GM12878 (cell line): ENCODE measurements at regions not wholly inside any gene's neighbourhood (a gene's known extent, or its start where the extent isn't known, plus 50 kb on each side); places are given as distances from the start of the nearest gene placed in this dataset.

ENCODE experiments used
- ATAC-seq: fragments of 200-7000 bp; cut with Tn5 transposase; 3 replicates; pipeline ENCODE4 v1.9.1; 2020; ENCODE audit warnings: mild to moderate bottlenecking, moderate library complexity
- BruUV-seq: library from RNA; stranded (reverse); fragments of 400-500 nt; replicated peaks from 2 replicates; lab custom pipeline; 2021; lab: Mats Ljungman, UMichigan
- CTCF ChIA-PET: fragments of 300-600 bp; sonication (Branson Sonifier 250); formaldehyde crosslinking; extraction: SDS; loops from one replicate; lab custom pipeline; 2021; ENCODE audit warnings: inconsistent platforms; lab: Yijun Ruan, JAX
- POLR2A ChIA-PET: fragments of 350-600 bp; formaldehyde crosslinking; extraction: SDS; loops from one replicate; lab custom pipeline; 2021; ENCODE audit warnings: inconsistent platforms; lab: Charles Lee
- RAD21 ChIA-PET: fragments of 300-600 bp; sonication (Branson Sonifier 250); formaldehyde crosslinking; loops from one replicate; lab custom pipeline; 2023; ENCODE audit warnings: antibody characterized with exemption; ENCODE audit not compliant: unreplicated experiment; lab: Charles Lee
- SMC1A ChIA-PET: fragments of 300-600 bp; sonication (Branson Sonifier 250); formaldehyde crosslinking; loops from one replicate; lab custom pipeline; 2023; ENCODE audit not compliant: unreplicated experiment, uncharacterized antibody; lab: Charles Lee
- DNase-seq: peaks from one replicate; pipeline ENCODE4 v3.0.0-alpha.2; 2011; ENCODE audit warnings: low read depth, low spot score
- FAIRE-seq: peaks from 3 replicates; lab custom pipeline; 2011; peaks lifted over from hg19 to GRCh38; lab: Jason Lieb, UNC
- H2AFZ ChIP-seq: 2 replicates; pipeline ENCODE4 v1.6.0; 2011; ENCODE audit warnings: low read depth, low read length, control low read depth; ENCODE audit not compliant: control insufficient read depth
- H3K27ac ChIP-seq: 2 replicates; pipeline ENCODE4 v1.5.1; 2011; ENCODE audit warnings: control low read depth; ENCODE audit not compliant: control insufficient read depth, insufficient read depth
- H3K27me3 ChIP-seq, 2 experiments: replicated peaks in 1 of 2; 2 replicates each; pipeline versions ENCODE4 v1.6.0 to v1.6.1; 2011; ENCODE audit warnings: low read length in 1 of 2; ENCODE audit not compliant: control insufficient read depth in 2 of 2, insufficient read depth in 2 of 2
- H3K36me3 ChIP-seq, 2 experiments: 2 replicates each; pipeline ENCODE4 v1.5.1; 2011; ENCODE audit warnings: low read length in 1 of 2; ENCODE audit not compliant: control insufficient read depth in 2 of 2, insufficient read depth in 2 of 2
- H3K4me1 ChIP-seq: 2 replicates; pipeline ENCODE4 v1.6.1; 2011; ENCODE audit warnings: mild to moderate bottlenecking, low read length, moderate library complexity, mixed read lengths; ENCODE audit not compliant: control insufficient read depth, insufficient read depth
- H3K4me2 ChIP-seq: 2 replicates; pipeline ENCODE4 v1.6.0; 2011; ENCODE audit warnings: control low read depth; ENCODE audit not compliant: control insufficient read depth, insufficient read depth
- H3K4me3 ChIP-seq: fragments of 200-600 bp; sonication (generic); 2 replicates; pipeline ENCODE4 v1.5.1; 2016
- H3K79me2 ChIP-seq: 2 replicates; pipeline ENCODE4 v1.6.0; 2011; ENCODE audit warnings: low read length; ENCODE audit not compliant: control insufficient read depth, insufficient read depth
- H3K9ac ChIP-seq: 2 replicates; pipeline ENCODE4 v1.8.0; 2011; ENCODE audit warnings: low read length, control low read depth, mixed read lengths; ENCODE audit not compliant: control insufficient read depth, insufficient read depth
- H3K9me3 ChIP-seq: replicated peaks from 3 replicates; pipeline ENCODE4 v1.5.1; 2011; ENCODE audit warnings: mild to moderate bottlenecking, low read length; ENCODE audit not compliant: control insufficient read depth, insufficient read depth
- H4K20me1 ChIP-seq: 2 replicates; pipeline ENCODE4 v1.6.0; 2011; ENCODE audit not compliant: control insufficient read depth, insufficient read depth
- BRCA1 ChIP-seq: IDR thresholded peaks from 2 replicates; pipeline ENCODE4 v1.6.1; 2011; ENCODE audit warnings: low read depth, low read length, improper control_type of control experiment
- CBX5 ChIP-seq: sonication (generic); IDR thresholded peaks from 2 replicates; pipeline ENCODE4 v1.6.1; 2016; ENCODE audit warnings: low read depth, moderate library complexity, mild to moderate bottlenecking, inconsistent platforms
- CHD4 ChIP-seq: fragments of 200-600 bp; sonication (generic); IDR thresholded peaks from 2 replicates; pipeline ENCODE4 v1.6.1; 2016; ENCODE audit warnings: mild to moderate bottlenecking
- ELK1 ChIP-seq: IDR thresholded peaks from 2 replicates; pipeline ENCODE4 v1.6.1; 2012; ENCODE audit warnings: low read depth, low read length, improper control_type of control experiment
- SPI1 ChIP-seq: IDR thresholded peaks from 2 replicates; pipeline ENCODE4 v1.6.1; 2011; ENCODE audit warnings: low read depth, mild to moderate bottlenecking, low read length, moderate library complexity, borderline replicate concordance; ENCODE audit not compliant: insufficient read depth
- TAF1 ChIP-seq: IDR thresholded peaks from 2 replicates; pipeline ENCODE4 v1.6.1; 2011; ENCODE audit warnings: mild to moderate bottlenecking, low read depth, low read length, borderline replicate concordance
- ZSCAN29 ChIP-seq: fragments of 450-650 bp; IDR thresholded peaks from 2 replicates; pipeline ENCODE4 v1.6.1; 2017; ENCODE audit warnings: mild to moderate bottlenecking, moderate library complexity
- WGBS: methylation state at CpG from one replicate; pipeline ENCODE4 v1.1.6; 2016; ENCODE audit warnings: low lambda C conversion rate; ENCODE audit not compliant: insufficient replicate concordance, insufficient coverage; ENCODE audit errors: missing lambda C conversion rate; 5-methylcytosine and 5-hydroxymethylcytosine counted together
- in situ Hi-C: fragments of 300-500 bp; cut with MboI; formaldehyde crosslinking; loops from 9 replicates; pipeline ENCODE4 v1.14.3; 2018; ENCODE audit warnings: mixed read lengths
- intact Hi-C: fragments of 100-400 bp; cut with micrococcal nuclease; formaldehyde crosslinking; loops from one replicate; pipeline ENCODE4 v1.14.2; 2022; ENCODE audit not compliant: unreplicated experiment
- TF ChIP-seq, protein P1 (sequence below): fragments of 150-350 bp; IDR thresholded peaks from 2 replicates; pipeline ENCODE4 v1.6.1; 2016; ENCODE audit warnings: low read depth, low read length
- TF ChIP-seq, protein P2 (sequence below): IDR thresholded peaks from 2 replicates; pipeline ENCODE4 v1.6.1; 2012; ENCODE audit warnings: low read depth, low read length, improper control_type of control experiment
- TF ChIP-seq, protein P3 (sequence below): fragments of 450-650 bp; IDR thresholded peaks from 2 replicates; pipeline ENCODE4 v1.6.1; 2016; ENCODE audit warnings: mild to moderate bottlenecking, moderate library complexity, borderline replicate concordance

- TF ChIP-seq ELK1 = no peak
- TF ChIP-seq CBX5 = no peak
These were observed 1471.7 kb upstream of the PRR20A start (continued) for GRCh38 chr13:55669051-55669450.

GRCh38 chr13:55673910-55674309 lies 1466.8 kb upstream of the PRR20A start:
- Histone ChIP-seq H3K9me3 (no peaks in the 10 kb centered on the region), H3K36me3 (no peaks in the 10 kb centered on the region), H3K4me3 (no peak overlapping the region), H4K20me1 (no peaks in the 10 kb centered on the region), H3K4me2 (no peak overlapping the region), H2AFZ (no peak overlapping the region), H3K79me2 (no peaks in the 10 kb centered on the region), H3K27ac (no peak overlapping the region), H3K9ac (no peak overlapping the region), H3K4me1 (no peaks in the 10 kb centered on the region), H3K27me3 (no peaks in the 10 kb centered on the region)
- ChIA-PET RAD21 (no interaction called here), POLR2A (no interaction called here), SMC1A (no interaction called here), CTCF (no interaction called here)
- DNase-seq (no peak), FAIRE-seq (no peak), ATAC-seq (no peak)
- intact Hi-C loops = no loop called here
- TF ChIP-seq CHD4 (no peak), ZSCAN29 (no peak), BRCA1 (no peak), TAF1 (no peak), SPI1 (no peak)
- TF ChIP-seq, protein P1, sequence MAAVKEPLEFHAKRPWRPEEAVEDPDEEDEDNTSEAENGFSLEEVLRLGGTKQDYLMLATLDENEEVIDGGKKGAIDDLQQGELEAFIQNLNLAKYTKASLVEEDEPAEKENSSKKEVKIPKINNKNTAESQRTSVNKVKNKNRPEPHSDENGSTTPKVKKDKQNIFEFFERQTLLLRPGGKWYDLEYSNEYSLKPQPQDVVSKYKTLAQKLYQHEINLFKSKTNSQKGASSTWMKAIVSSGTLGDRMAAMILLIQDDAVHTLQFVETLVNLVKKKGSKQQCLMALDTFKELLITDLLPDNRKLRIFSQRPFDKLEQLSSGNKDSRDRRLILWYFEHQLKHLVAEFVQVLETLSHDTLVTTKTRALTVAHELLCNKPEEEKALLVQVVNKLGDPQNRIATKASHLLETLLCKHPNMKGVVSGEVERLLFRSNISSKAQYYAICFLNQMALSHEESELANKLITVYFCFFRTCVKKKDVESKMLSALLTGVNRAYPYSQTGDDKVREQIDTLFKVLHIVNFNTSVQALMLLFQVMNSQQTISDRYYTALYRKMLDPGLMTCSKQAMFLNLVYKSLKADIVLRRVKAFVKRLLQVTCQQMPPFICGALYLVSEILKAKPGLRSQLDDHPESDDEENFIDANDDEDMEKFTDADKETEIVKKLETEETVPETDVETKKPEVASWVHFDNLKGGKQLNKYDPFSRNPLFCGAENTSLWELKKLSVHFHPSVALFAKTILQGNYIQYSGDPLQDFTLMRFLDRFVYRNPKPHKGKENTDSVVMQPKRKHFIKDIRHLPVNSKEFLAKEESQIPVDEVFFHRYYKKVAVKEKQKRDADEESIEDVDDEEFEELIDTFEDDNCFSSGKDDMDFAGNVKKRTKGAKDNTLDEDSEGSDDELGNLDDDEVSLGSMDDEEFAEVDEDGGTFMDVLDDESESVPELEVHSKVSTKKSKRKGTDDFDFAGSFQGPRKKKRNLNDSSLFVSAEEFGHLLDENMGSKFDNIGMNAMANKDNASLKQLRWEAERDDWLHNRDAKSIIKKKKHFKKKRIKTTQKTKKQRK = no peak
- TF ChIP-seq, protein P2, sequence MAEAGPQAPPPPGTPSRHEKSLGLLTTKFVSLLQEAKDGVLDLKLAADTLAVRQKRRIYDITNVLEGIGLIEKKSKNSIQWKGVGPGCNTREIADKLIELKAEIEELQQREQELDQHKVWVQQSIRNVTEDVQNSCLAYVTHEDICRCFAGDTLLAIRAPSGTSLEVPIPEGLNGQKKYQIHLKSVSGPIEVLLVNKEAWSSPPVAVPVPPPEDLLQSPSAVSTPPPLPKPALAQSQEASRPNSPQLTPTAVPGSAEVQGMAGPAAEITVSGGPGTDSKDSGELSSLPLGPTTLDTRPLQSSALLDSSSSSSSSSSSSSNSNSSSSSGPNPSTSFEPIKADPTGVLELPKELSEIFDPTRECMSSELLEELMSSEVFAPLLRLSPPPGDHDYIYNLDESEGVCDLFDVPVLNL = no peak
- TF ChIP-seq, protein P3, sequence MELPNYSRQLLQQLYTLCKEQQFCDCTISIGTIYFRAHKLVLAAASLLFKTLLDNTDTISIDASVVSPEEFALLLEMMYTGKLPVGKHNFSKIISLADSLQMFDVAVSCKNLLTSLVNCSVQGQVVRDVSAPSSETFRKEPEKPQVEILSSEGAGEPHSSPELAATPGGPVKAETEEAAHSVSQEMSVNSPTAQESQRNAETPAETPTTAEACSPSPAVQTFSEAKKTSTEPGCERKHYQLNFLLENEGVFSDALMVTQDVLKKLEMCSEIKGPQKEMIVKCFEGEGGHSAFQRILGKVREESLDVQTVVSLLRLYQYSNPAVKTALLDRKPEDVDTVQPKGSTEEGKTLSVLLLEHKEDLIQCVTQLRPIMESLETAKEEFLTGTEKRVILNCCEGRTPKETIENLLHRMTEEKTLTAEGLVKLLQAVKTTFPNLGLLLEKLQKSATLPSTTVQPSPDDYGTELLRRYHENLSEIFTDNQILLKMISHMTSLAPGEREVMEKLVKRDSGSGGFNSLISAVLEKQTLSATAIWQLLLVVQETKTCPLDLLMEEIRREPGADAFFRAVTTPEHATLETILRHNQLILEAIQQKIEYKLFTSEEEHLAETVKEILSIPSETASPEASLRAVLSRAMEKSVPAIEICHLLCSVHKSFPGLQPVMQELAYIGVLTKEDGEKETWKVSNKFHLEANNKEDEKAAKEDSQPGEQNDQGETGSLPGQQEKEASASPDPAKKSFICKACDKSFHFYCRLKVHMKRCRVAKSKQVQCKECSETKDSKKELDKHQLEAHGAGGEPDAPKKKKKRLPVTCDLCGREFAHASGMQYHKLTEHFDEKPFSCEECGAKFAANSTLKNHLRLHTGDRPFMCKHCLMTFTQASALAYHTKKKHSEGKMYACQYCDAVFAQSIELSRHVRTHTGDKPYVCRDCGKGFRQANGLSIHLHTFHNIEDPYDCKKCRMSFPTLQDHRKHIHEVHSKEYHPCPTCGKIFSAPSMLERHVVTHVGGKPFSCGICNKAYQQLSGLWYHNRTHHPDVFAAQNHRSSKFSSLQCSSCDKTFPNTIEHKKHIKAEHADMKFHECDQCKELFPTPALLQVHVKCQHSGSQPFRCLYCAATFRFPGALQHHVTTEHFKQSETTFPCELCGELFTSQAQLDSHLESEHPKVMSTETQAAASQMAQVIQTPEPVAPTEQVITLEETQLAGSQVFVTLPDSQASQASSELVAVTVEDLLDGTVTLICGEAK = no peak
- in situ Hi-C loops = no loop called here
- no TSS peak for BruUV-seq
- 13% methylated on average over 2 of the region's 2 CpGs for WGBS
